Tibial nerve (tissue), 4 donors: ENCODE measurements at regions not wholly inside any gene's neighbourhood (a gene's known extent, or its start where the extent isn't known, plus 50 kb on each side); places are given as distances from the start of the nearest gene placed in this dataset.

Experiments used
- DNase-seq, 2 donors: peaks; one replicate each; pipeline ENCODE4 v3.0.0-alpha.2; 2019; ENCODE audit warnings: low spot score in 2 of 2
- H3K27ac ChIP-seq, 4 donors: fragments of 200-600 bp; sonication (generic) in 3 of 4; one replicate each; pipeline ENCODE4 v1.5.1; 2017 to 2019; ENCODE audit warnings: mild to moderate bottlenecking in 1 of 4
- H3K27me3 ChIP-seq, 2 donors: fragments of 200-600 bp; sonication (generic) in 1 of 2; one replicate each; pipeline versions ENCODE4 v1.5.1 to v1.6.0; 2017 to 2019
- H3K36me3 ChIP-seq, 3 donors: fragments of 200-600 bp; sonication (generic); one replicate each; pipeline ENCODE4 v1.5.1; 2018 to 2019
- H3K4me1 ChIP-seq, 4 donors: fragments of 200-600 bp; sonication (generic) in 3 of 4; one replicate each; pipeline ENCODE4 v1.5.1; 2017 to 2019
- H3K4me3 ChIP-seq, 4 donors: fragments of 200-600 bp; sonication (generic) in 3 of 4; one replicate each; pipeline ENCODE4 v1.5.1; 2017 to 2019; ENCODE audit warnings: mild to moderate bottlenecking in 1 of 4, moderate library complexity in 1 of 4
- H3K9me3 ChIP-seq, 4 donors: fragments of 200-600 bp; sonication (generic) in 3 of 4; one replicate each; pipeline ENCODE4 v1.5.1; 2017 to 2019
- CTCF ChIP-seq, 5 experiments: fragments of 200-600 bp in 3 of 5; fragments of 450-650 bp in 2 of 5; sonication (generic) in 3 of 5; IDR thresholded peaks; one replicate each; pipeline ENCODE4 v1.5.1; 2016 to 2019; ENCODE audit warnings: antibody characterized with exemption in 5 of 5, mild to moderate bottlenecking in 3 of 5, moderate library complexity in 2 of 5
- EP300 ChIP-seq, 2 donors: sonication (generic); formaldehyde crosslinking; IDR thresholded peaks; one replicate each; pipeline ENCODE4 v1.6.1; 2017; ENCODE audit warnings: antibody characterized with exemption in 2 of 2, mild to moderate bottlenecking in 1 of 2
- POLR2A ChIP-seq, 2 donors: fragments of 450-650 bp; IDR thresholded peaks; one replicate each; pipeline ENCODE4 v1.6.1; 2017; ENCODE audit warnings: antibody characterized with exemption in 2 of 2, mild to moderate bottlenecking in 2 of 2, moderate library complexity in 2 of 2
- WGBS, 2 donors: methylation state at CpG; one replicate each; pipeline ENCODE4 v1.1.5; 2018; 5-methylcytosine and 5-hydroxymethylcytosine counted together

- TF ChIP-seq CTCF (IDR thresholded peaks at IDR 0.05) = no peak
- no peak for TF ChIP-seq EP300 (IDR thresholded peaks at IDR 0.05)
- no peak for TF ChIP-seq POLR2A (IDR thresholded peaks at IDR 0.05)
- peaks cover 0 to 11% (median 0%) of the 10 kb centered on the region in 4 donors for H3K9me3 ChIP-seq
- H3K27me3 ChIP-seq = no peaks in the 10 kb centered on the region
- H3K36me3 ChIP-seq = no peaks in the 10 kb centered on the region
- DNase-seq = no peak
- no peak overlapping the region for H3K27ac ChIP-seq
- 44% methylated on average over 5 of the region's 5 CpGs for WGBS, 2 donors
- H3K4me1 ChIP-seq = no peaks in the 10 kb centered on the region
- no peak overlapping the region for H3K4me3 ChIP-seq
Measured at GRCh38 chr15:46879032-46879770, 838.1 kb upstream of the SEMA6D start.

- Histone ChIP-seq H3K27ac (no peak overlapping the region), H3K4me3 (no peak overlapping the region), H3K4me1 (no peaks in the 10 kb centered on the region), H3K9me3 (peaks cover 0 to 11% (median 0%) of the 10 kb centered on the region in 4 donors), H3K36me3 (no peaks in the 10 kb centered on the region), H3K27me3 (no peaks in the 10 kb centered on the region)
- DNase-seq = no peak
- no peak for TF ChIP-seq CTCF (IDR thresholded peaks at IDR 0.05)
- TF ChIP-seq EP300 (IDR thresholded peaks at IDR 0.05) = no peak
- no peak for TF ChIP-seq POLR2A (IDR thresholded peaks at IDR 0.05)
- WGBS, 2 donors = 84 to 85% methylated on average over 2 of the region's 2 CpGs
Measured at GRCh38 chr15:46880791-46881190, 836.5 kb upstream of the SEMA6D start.

GRCh38 chr15:46892621-46893160, 824.6 kb upstream of the SEMA6D start:
- Histone ChIP-seq H3K27ac (no peak overlapping the region), H3K4me1 (no peaks in the 10 kb centered on the region), H3K9me3 (no peaks in the 10 kb centered on the region), H3K27me3 (no peaks in the 10 kb centered on the region), H3K4me3 (no peak overlapping the region), H3K36me3 (no peaks in the 10 kb centered on the region)
- 32 to 33% methylated on average over 4 of the region's 4 CpGs for WGBS, 2 donors
- no peak for DNase-seq
- TF ChIP-seq CTCF (IDR thresholded peaks at IDR 0.05) (no peak), EP300 (IDR thresholded peaks at IDR 0.05) (no peak), POLR2A (IDR thresholded peaks at IDR 0.05) (no peak)

GRCh38 chr15:46894644-46895043, 822.7 kb upstream of the SEMA6D start:
- H3K9me3 ChIP-seq = no peaks in the 10 kb centered on the region
- no peak for DNase-seq
- H3K27me3 ChIP-seq = no peaks in the 10 kb centered on the region
- no peak overlapping the region for H3K4me3 ChIP-seq
- no peak overlapping the region for H3K27ac ChIP-seq
- no peaks in the 10 kb centered on the region for H3K4me1 ChIP-seq
- no peaks in the 10 kb centered on the region for H3K36me3 ChIP-seq
- TF ChIP-seq EP300 (IDR thresholded peaks at IDR 0.05) (no peak), POLR2A (IDR thresholded peaks at IDR 0.05) (no peak), CTCF (IDR thresholded peaks at IDR 0.05) (no peak)
- WGBS, 2 donors = 94 to 97% methylated on average over 10 of the region's 10 CpGs

- no peaks in the 10 kb centered on the region for H3K27me3 ChIP-seq
- no peaks in the 10 kb centered on the region for H3K9me3 ChIP-seq
- WGBS, 2 donors = 83 to 89% methylated on average over 1 of the region's 1 CpG
- no peak for TF ChIP-seq EP300 (IDR thresholded peaks at IDR 0.05)
- TF ChIP-seq POLR2A (IDR thresholded peaks at IDR 0.05) = no peak
- no peak for TF ChIP-seq CTCF (IDR thresholded peaks at IDR 0.05)
- H3K27ac ChIP-seq = no peak overlapping the region
- DNase-seq = no peak
- no peak overlapping the region for H3K4me3 ChIP-seq
- no peaks in the 10 kb centered on the region for H3K36me3 ChIP-seq
- no peaks in the 10 kb centered on the region for H3K4me1 ChIP-seq
Measured at GRCh38 chr15:46897266-46897665, 820.0 kb upstream of the SEMA6D start.
